Gastroesophageal sphincter (tissue), 4 donors: ENCODE measurements at regions not wholly inside any gene's neighbourhood (a gene's known extent, or its start where the extent isn't known, plus 50 kb on each side); places are given as distances from the start of the nearest gene placed in this dataset.

Experiments used
- ATAC-seq: fragments of 150-250 bp; one replicate; pipeline ENCODE4 v1.9.1; 2016; ENCODE audit warnings: mild to moderate bottlenecking, moderate library complexity
- H3K27ac ChIP-seq, 4 donors: fragments of 200-600 bp; sonication (generic) in 3 of 4; 1 replicate in 3 of 4; 2 replicates in 1 of 4; pipeline ENCODE4 v1.5.1; 2016 to 2019
- H3K27me3 ChIP-seq: fragments of 200-600 bp; sonication (generic); one replicate; pipeline ENCODE4 v1.5.1; 2019
- H3K36me3 ChIP-seq, 2 donors: fragments of 200-600 bp; sonication (generic); one replicate each; pipeline ENCODE4 v1.5.1; 2019; ENCODE audit warnings: control low read depth in 1 of 2
- H3K4me1 ChIP-seq, 3 donors: fragments of 200-600 bp; sonication (generic); 1 replicate in 2 of 3; 2 replicates in 1 of 3; pipeline ENCODE4 v1.5.1; 2016 to 2019; ENCODE audit warnings: control low read depth in 2 of 3
- H3K4me3 ChIP-seq, 2 donors: fragments of 200-600 bp; sonication (generic); one replicate each; pipeline ENCODE4 v1.5.1; 2019; ENCODE audit warnings: mild to moderate bottlenecking in 1 of 2, moderate library complexity in 1 of 2
- H3K9me3 ChIP-seq, 3 donors: fragments of 200-600 bp; sonication (generic); one replicate each; pipeline ENCODE4 v1.5.1; 2017 to 2019; ENCODE audit warnings: control low read depth in 2 of 3
- EP300 ChIP-seq: sonication (generic); formaldehyde crosslinking; IDR thresholded peaks from one replicate; pipeline ENCODE4 v1.6.1; 2017; ENCODE audit warnings: antibody characterized with exemption, mild to moderate bottlenecking
- POLR2A ChIP-seq, 2 donors: fragments of 450-650 bp; IDR thresholded peaks; one replicate each; pipeline ENCODE4 v1.6.1; 2017; ENCODE audit warnings: antibody characterized with exemption in 2 of 2, mild to moderate bottlenecking in 2 of 2, moderate library complexity in 1 of 2
- POLR2AphosphoS5 ChIP-seq: sonication (generic); formaldehyde crosslinking; IDR thresholded peaks from one replicate; pipeline ENCODE4 v1.6.1; 2017; ENCODE audit warnings: antibody characterized with exemption
- WGBS, 2 donors: methylation state at CpG; one replicate each; pipeline ENCODE4 v1.1.5; 2018; ENCODE audit warnings: low coverage in 1 of 2; 5-methylcytosine and 5-hydroxymethylcytosine counted together
- TF ChIP-seq, protein P1 (sequence below), 4 experiments: fragments of 200-600 bp in 2 of 4; fragments of 450-650 bp in 2 of 4; sonication (generic) in 1 of 4; IDR thresholded peaks; one replicate each; pipeline ENCODE4 v1.5.1; 2017 to 2019; ENCODE audit warnings: antibody characterized with exemption in 4 of 4, mild to moderate bottlenecking in 2 of 4, moderate library complexity in 2 of 4

DNA sequence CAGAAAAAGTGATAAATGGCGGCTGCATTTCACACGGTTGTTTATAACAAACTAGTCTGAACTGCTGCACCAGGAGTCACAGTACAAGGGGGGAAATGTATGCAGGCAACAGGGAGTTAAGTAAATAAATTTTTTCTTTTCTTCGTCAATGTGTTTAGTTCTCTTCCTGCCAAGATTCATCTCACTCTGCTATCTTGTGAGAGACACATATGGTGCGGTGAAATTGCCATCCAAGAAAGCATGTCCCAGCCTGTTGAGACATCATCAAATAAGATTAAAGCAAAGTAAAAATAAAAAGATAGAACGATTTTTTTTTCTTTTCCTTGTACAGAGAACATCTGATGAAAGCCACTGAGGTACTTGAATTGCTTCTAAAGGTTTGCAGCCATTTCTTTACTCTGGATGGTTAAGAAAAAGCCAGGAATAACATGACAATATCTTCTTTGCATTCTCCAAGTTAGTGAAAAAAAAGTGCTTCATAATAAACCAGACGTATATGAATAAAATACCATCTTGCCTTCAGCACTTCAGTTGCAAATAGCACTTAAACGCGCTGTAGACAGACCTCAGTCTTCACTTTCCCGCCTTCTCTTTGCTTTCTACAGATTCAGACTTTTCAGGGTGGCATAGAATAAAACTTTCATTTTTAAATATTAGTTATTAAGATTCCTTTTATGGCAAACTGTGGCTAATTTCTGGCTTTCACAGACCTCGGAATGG lies 506.2 kb upstream of the ZFHX3 start:
- 73 to 77% methylated on average over 10 of the region's 10 CpGs for WGBS, 2 donors
- peaks cover 25% of the 10 kb centered on the region for H3K27me3 ChIP-seq
- no peak for TF ChIP-seq POLR2A (IDR thresholded peaks at IDR 0.05)
- no peak for TF ChIP-seq EP300
- TF ChIP-seq, protein P1, sequence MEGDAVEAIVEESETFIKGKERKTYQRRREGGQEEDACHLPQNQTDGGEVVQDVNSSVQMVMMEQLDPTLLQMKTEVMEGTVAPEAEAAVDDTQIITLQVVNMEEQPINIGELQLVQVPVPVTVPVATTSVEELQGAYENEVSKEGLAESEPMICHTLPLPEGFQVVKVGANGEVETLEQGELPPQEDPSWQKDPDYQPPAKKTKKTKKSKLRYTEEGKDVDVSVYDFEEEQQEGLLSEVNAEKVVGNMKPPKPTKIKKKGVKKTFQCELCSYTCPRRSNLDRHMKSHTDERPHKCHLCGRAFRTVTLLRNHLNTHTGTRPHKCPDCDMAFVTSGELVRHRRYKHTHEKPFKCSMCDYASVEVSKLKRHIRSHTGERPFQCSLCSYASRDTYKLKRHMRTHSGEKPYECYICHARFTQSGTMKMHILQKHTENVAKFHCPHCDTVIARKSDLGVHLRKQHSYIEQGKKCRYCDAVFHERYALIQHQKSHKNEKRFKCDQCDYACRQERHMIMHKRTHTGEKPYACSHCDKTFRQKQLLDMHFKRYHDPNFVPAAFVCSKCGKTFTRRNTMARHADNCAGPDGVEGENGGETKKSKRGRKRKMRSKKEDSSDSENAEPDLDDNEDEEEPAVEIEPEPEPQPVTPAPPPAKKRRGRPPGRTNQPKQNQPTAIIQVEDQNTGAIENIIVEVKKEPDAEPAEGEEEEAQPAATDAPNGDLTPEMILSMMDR (IDR thresholded peaks at IDR 0.05), result no peak
- TF ChIP-seq POLR2AphosphoS5, result no peak
- H3K4me3 ChIP-seq, result no peak overlapping the region
- no peaks in the 10 kb centered on the region for H3K4me1 ChIP-seq
- H3K9me3 ChIP-seq, result no peaks in the 10 kb centered on the region
- H3K27ac ChIP-seq, result no peak overlapping the region
- H3K36me3 ChIP-seq, result no peaks in the 10 kb centered on the region
- ATAC-seq, result no peak

DNA sequence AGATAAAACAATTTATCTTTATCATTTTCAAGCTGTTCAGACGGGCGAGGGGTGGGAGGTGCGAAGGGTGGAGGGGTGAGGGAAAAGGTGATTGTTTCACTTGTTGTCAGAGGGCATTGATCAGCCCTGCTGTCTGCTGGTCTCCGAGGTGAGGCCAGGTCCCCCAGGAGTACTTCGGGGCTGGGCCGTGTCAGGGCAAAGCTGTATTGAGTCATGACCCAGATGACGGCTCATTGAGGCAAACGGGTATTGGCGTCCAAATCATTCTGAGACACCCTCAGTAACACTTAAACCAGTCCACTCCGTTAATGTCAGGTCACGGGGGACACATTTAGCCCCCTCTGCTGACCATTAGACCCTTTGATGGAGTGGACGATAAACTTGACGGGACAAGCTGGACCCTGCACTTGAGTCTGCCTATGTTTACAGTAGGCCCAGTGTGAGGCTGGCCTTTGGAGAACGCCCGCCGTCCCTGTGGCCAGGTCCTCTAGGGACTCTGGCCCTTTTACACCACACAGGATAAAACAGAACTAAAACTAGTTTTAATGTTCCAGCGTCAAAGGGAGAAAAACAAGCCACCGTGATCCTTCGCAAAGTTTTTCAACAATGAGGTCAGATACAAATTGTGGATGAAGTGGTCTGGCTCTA lies 502.2 kb upstream of the ZFHX3 start:
- no peak for TF ChIP-seq EP300
- WGBS, 2 donors, result 79 to 82% methylated on average over 6 to 7 of the region's 19 CpGs
- ATAC-seq, result no peak
- peaks cover 57% of the 10 kb centered on the region for H3K27me3 ChIP-seq
- H3K4me3 ChIP-seq, result no peak overlapping the region
- no peaks in the 10 kb centered on the region for H3K9me3 ChIP-seq
- H3K36me3 ChIP-seq, result no peaks in the 10 kb centered on the region
- no peaks in the 10 kb centered on the region for H3K4me1 ChIP-seq
- H3K27ac ChIP-seq, result no peak overlapping the region

DNA sequence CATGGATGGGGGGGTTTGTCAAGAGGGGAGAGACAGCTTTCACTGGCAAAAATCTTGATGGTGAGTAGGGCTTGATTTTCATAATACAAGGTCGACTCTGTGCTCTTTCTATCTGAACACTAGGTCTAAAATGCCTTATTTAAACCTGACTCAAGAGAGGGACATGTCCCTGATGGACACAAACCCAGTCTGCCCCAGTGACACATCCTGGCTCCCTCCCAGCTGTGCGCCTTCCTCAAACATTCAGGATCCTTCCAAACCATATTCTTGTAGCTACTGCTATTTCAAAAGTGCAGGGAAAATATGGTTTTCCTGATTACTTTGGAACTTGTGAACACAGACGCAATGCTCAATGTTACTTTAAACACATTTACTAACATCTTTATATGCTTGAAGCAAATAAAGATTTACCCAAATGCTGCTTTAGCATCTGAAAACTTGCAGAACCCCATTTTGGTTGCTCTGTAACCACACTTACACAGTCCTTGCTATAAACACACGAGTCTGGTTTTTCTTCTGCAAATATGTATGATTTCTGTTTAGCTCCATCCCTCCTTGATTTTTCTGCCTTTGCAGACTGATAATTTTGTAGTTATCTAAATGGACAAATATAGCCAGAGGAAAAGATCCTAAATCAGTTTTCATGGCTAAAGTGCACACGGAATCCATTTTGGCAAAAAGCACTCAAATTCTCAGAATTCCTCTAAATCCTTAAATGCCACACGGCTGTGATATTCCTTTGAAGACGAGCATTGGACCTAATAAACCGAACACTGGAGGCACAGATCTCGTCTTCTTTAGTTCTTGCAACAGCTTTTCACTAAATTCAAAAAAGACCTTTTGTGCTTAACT lies 499.9 kb upstream of the ZFHX3 start:
- no peaks in the 10 kb centered on the region for H3K36me3 ChIP-seq
- H3K9me3 ChIP-seq, result no peaks in the 10 kb centered on the region
- no peak overlapping the region for H3K27ac ChIP-seq
- H3K27me3 ChIP-seq, result peaks cover 69% of the 10 kb centered on the region
- TF ChIP-seq POLR2AphosphoS5, result no peak
- TF ChIP-seq, protein P1 (IDR thresholded peaks at IDR 0.05), result no peak
- TF ChIP-seq POLR2A (IDR thresholded peaks at IDR 0.05), result no peak
- no peaks in the 10 kb centered on the region for H3K4me1 ChIP-seq
- H3K4me3 ChIP-seq, result no peak overlapping the region
- WGBS, 2 donors, result 54 to 55% methylated on average over 7 to 9 of the region's 9 CpGs
- no peak for ATAC-seq

DNA sequence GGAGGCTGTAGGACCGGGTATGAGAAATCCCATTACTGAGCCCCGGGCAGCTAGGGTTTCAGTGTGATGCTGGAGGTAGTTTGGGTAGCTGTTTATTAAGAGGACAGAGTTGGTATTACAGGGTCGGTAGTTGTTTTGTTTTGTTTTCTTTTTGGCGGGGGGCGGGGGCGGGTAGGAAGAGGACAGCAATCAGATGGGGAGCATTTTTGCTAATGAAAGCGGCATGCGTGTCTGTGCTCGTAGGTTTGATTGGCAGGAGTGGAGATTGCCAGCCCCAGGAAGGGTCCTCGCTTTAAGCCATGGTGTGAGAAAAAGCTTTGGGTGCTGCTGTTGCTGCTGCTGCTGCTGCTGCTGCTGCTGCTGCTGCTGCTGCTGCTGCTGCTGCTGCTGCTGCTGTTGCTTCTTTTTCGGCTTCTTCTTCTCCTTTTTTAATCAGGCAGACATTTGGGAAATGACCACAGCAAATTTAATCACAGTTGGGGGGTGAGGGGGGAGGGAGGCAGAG lies 498.5 kb upstream of the ZFHX3 start:
- no peaks in the 10 kb centered on the region for H3K4me1 ChIP-seq
- H3K36me3 ChIP-seq, result no peaks in the 10 kb centered on the region
- H3K27ac ChIP-seq, result no peak overlapping the region
- TF ChIP-seq POLR2AphosphoS5 (no peak), POLR2A (IDR thresholded peaks at IDR 0.05) (no peak), EP300 (no peak)
- TF ChIP-seq, protein P1 (IDR thresholded peaks at IDR 0.05), result no peak
- ATAC-seq, result no peak
- no peaks in the 10 kb centered on the region for H3K9me3 ChIP-seq
- WGBS, 2 donors, result 17 to 35% methylated on average over 2 to 10 of the region's 11 CpGs
- peaks cover 72% of the 10 kb centered on the region for H3K27me3 ChIP-seq
- H3K4me3 ChIP-seq, result no peak overlapping the region

DNA sequence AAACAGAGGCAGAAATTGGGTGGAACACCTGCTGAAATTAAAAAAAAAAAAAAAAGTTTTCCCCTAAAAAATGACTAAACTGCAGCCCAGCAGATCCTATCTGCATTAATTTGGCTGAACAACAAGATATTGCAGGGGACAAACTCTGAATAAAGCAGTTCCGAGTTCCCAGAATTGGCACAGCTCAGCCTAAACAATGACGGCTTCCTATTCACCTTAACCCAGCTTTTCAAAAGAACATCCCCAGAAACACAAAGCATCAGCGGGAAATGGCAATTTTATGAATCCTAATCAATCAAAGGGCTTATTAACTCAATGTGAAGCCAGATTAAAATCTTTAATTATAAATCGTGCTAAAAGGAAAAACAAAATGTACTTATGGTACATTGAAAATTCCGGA lies 497.8 kb upstream of the ZFHX3 start:
- no peak overlapping the region for H3K27ac ChIP-seq
- no peak for TF ChIP-seq EP300
- TF ChIP-seq POLR2AphosphoS5, result no peak
- TF ChIP-seq POLR2A (IDR thresholded peaks at IDR 0.05), result no peak
- TF ChIP-seq, protein P1 (IDR thresholded peaks at IDR 0.05), result no peak
- WGBS, 2 donors, result 52 to 53% methylated on average over 5 of the region's 5 CpGs
- ATAC-seq, result no peak
- H3K36me3 ChIP-seq, result no peaks in the 10 kb centered on the region
- H3K4me3 ChIP-seq, result no peak overlapping the region
- H3K4me1 ChIP-seq, result no peaks in the 10 kb centered on the region
- H3K9me3 ChIP-seq, result no peaks in the 10 kb centered on the region
- H3K27me3 ChIP-seq, result peaks cover 72% of the 10 kb centered on the region
